ENCODE measurements at regions not wholly inside any gene's neighbourhood (a gene's known extent, or its start where the extent isn't known, plus 50 kb on each side); places are given as distances from the start of the nearest gene placed in this dataset.
"Not testable (repeated sequence)": the region's sequence is repeated elsewhere in the genome, so short reads cannot be mapped to it uniquely, and the experiment has no call there.

DNA sequence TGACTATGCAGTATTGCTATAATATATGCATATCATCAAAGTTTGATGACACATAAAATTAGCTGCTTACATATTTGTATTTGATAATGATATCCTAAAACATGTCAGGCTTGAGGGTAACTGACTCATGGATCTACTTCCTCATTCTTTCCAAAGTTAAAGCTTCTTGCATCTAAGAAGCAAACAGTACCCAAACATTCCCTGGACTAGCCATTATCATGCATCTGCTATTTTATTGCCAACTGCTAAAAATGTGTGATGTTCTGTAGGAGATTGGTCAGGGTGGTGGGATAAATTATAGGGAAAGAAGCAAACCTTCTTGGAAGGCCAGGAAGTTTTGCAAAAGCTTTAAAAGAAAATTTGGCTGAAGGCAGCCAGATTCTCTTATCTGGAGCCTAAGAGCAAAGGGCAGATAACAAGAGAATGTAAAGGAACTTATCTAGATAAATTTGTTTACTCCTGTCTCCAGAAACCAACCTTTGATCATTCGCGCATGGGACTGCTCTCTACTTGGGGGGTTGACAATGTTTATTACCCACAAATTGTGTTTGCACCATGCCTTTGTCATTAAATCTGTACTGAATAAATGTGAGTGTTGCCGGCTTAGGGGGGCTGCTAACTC, 604.1 kb upstream of the TLE4 start:
- H3K36me3 Mint-ChIP-seq (ENCODE audit: low read depth), result no peaks in the 10 kb centered on the region
- DNase-seq, result no peak
- no peaks in the 10 kb centered on the region for H3K27me3 Mint-ChIP-seq
- no peaks in the 10 kb centered on the region for H3K9me3 Mint-ChIP-seq
- H3K4me1 Mint-ChIP-seq (ENCODE audit: low read depth), result no peaks in the 10 kb centered on the region
- H3K27ac Mint-ChIP-seq, result no peak overlapping the region
- no peak overlapping the region for H3K4me3 Mint-ChIP-seq

DNA sequence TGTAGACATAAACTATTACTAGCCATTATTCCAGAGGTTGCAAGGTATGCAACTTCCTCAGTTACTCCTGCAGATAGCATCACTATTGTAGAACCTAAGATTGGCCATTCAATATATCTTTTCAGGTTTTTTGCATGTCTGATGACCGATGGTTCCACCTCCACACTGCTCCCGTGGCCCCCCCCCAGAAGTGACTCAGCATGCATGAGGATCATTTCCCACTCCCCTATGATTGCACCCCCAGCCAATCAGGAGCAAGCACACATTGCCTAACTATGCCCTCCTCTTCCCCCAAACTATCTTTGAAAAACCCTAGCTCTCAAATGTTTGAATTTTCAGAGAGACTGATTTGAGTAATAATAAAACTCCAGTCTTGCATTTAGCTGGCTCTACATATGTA, 601.4 kb upstream of the TLE4 start:
- no peak for DNase-seq
- no peak overlapping the region for H3K27ac Mint-ChIP-seq
- H3K9me3 Mint-ChIP-seq, result no peaks in the 10 kb centered on the region
- no peaks in the 10 kb centered on the region for H3K27me3 Mint-ChIP-seq
- no peaks in the 10 kb centered on the region for H3K4me1 Mint-ChIP-seq (ENCODE audit: low read depth)
- H3K36me3 Mint-ChIP-seq (ENCODE audit: low read depth), result no peaks in the 10 kb centered on the region
- H3K4me3 Mint-ChIP-seq, result no peak overlapping the region

DNA sequence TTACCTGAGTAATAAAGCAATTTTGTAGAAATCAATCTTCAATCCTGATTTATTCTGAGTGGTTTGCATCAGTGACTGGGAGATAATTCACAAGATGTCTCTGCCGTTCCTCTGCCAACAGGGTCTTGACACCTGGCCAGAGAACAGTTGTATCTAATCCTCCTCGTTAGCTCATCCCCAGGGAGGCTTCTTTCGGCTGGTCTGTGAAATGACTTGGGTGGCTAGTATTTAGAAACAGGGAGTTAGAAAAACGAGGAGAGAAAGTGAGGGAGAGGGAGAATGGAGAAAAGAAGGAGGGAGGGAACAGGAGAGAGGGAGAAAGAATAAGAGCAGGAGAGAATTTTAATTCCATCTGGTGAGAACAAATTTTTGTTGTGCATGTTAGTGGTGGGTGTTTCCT, 600.2 kb upstream of the TLE4 start:
- Mint-ChIP-seq H3K9me3 (no peaks in the 10 kb centered on the region), H3K4me1 (ENCODE audit: low read depth) (no peaks in the 10 kb centered on the region), H3K4me3 (no peak overlapping the region), H3K27ac (no peak overlapping the region), H3K27me3 (no peaks in the 10 kb centered on the region), H3K36me3 (ENCODE audit: low read depth) (no peaks in the 10 kb centered on the region)
- DNase-seq, result no peak

DNA sequence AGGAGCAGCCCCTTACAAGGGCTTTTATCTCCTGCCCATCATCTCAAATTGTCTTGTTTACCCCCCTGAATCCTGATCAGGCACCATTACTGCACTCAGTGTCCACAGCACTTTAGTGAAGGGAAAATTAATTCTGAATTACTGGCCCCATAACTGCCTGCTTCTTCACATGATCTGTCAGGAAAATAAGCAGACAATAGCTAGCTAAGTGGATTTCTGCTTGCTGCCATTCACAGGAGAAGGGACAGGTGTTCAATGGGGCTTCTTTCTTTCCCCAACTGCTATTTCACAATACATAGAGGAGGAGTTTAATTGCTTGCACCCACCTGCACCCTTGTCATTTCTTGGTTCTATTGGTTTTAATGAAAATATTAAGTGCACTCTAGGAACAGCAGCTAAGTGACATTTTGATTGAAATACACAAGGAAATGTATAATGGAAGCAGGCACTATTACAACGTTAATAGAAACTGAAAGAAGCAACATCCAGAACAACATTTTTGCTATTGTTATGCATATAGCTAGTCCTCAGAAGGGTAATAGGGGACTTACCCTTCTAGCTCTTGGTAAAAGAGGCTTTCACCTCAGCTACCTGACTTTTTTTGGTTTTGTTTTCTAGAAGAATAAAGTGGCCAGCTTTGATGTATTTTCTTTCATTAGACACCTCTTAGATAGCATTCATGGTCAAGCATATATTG, 599.3 kb upstream of the TLE4 start:
- Mint-ChIP-seq H3K4me1 (ENCODE audit: low read depth) (no peaks in the 10 kb centered on the region), H3K4me3 (no peak overlapping the region), H3K9me3 (no peaks in the 10 kb centered on the region), H3K27me3 (no peaks in the 10 kb centered on the region), H3K36me3 (ENCODE audit: low read depth) (no peaks in the 10 kb centered on the region), H3K27ac (no peak overlapping the region)
- DNase-seq, result no peak

DNA sequence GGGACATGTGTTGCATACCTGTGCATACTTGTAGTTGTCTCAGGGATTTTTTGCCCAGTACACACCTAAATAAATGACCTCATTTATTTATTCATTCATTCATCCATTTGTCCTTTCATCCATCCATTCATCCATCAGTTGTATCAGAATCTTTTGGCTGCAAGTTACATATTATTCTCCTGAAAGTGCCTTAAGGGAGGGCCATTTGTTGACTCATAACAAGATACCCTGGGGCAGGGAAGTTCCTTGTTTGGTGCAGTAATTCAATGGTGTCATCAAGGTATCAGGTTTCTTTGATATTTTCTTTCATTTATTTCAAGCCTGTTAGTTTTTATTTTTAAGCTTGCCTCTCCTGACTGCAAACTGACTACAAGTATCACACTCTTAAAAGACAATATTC, 597.9 kb upstream of the TLE4 start:
- DNase-seq, result no peak
- Mint-ChIP-seq H3K4me3 (no peak overlapping the region), H3K27ac (no peak overlapping the region), H3K4me1 (ENCODE audit: low read depth) (no peaks in the 10 kb centered on the region), H3K27me3 (no peaks in the 10 kb centered on the region), H3K9me3 (no peaks in the 10 kb centered on the region), H3K36me3 (ENCODE audit: low read depth) (no peaks in the 10 kb centered on the region)

DNA sequence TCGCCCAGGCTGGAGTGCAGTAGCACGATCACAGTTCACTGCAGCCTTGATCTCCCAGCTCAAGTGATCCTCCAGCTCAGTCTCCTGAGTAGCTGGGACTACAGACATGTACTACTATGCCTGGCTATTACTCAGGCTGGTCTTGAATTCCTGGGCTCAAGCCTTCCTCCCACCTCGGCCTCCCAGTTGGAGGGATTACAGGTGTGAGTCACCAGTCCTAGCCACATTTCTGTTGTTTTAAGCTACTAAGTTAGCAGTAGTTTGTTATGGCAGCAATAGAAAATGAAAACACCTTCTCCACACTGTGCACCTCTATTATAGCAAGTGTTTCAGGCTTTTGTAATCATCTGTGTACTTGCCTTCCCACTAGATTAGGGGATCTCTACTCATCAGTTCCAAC, 588.9 kb upstream of the TLE4 start:
- H3K4me1 Mint-ChIP-seq (ENCODE audit: low read depth), result no peaks in the 10 kb centered on the region
- DNase-seq, result no peak
- H3K36me3 Mint-ChIP-seq (ENCODE audit: low read depth), result no peaks in the 10 kb centered on the region
- no peak overlapping the region for H3K27ac Mint-ChIP-seq
- no peak overlapping the region for H3K4me3 Mint-ChIP-seq
- no peaks in the 10 kb centered on the region for H3K27me3 Mint-ChIP-seq
- no peaks in the 10 kb centered on the region for H3K9me3 Mint-ChIP-seq

GRCh38 chr9:78985084-78985738, 586.6 kb upstream of the TLE4 start:
- Mint-ChIP-seq H3K27me3 (no peaks in the 10 kb centered on the region), H3K27ac (no peak overlapping the region), H3K4me1 (ENCODE audit: low read depth) (no peaks in the 10 kb centered on the region), H3K4me3 (no peak overlapping the region), H3K36me3 (ENCODE audit: low read depth) (no peaks in the 10 kb centered on the region), H3K9me3 (no peaks in the 10 kb centered on the region)
- no peak for DNase-seq

- DNase-seq, result no peak
- H3K4me1 Mint-ChIP-seq (ENCODE audit: low read depth), result no peaks in the 10 kb centered on the region
- no peak overlapping the region for H3K27ac Mint-ChIP-seq
- no peaks in the 10 kb centered on the region for H3K9me3 Mint-ChIP-seq
- no peaks in the 10 kb centered on the region for H3K27me3 Mint-ChIP-seq
- no peak overlapping the region for H3K4me3 Mint-ChIP-seq
- H3K36me3 Mint-ChIP-seq (ENCODE audit: low read depth), result no peaks in the 10 kb centered on the region
Observed at GRCh38 chr9:78986446-78986845, 585.3 kb upstream of the TLE4 start.

DNA sequence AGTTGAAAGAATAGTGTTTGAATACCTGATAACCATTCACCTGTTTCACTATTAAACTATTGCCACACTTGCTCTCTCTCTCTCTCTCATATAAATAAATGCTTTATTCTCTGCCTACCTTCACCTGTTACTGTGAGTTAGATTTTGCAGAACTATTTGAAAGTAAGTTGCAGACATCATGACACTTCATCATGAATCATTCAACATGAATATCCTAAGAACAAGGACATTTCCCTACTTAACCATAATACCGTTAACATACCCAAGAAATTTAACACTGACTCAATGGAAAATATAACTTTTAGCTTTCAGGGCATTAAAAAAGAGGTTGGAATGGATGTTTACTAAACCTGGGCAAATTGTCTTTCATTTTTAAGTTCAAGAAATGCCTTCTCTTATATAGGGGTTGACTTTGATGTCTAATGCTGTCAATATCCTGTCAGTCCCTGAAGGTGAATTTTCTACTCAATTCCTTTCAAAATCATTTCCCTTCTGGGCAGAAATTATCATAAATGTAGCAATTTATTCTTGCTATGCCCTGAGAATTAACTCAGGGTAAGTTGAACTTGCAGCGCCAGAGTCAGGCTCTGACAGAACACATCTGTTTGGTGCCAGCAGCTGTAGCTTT, 582.6 kb upstream of the TLE4 start:
- no peaks in the 10 kb centered on the region for H3K9me3 Mint-ChIP-seq
- no peaks in the 10 kb centered on the region for H3K27me3 Mint-ChIP-seq
- DNase-seq, result no peak
- H3K4me1 Mint-ChIP-seq (ENCODE audit: low read depth), result no peaks in the 10 kb centered on the region
- H3K4me3 Mint-ChIP-seq, result no peak overlapping the region
- H3K27ac Mint-ChIP-seq, result no peak overlapping the region
- no peaks in the 10 kb centered on the region for H3K36me3 Mint-ChIP-seq (ENCODE audit: low read depth)

DNA sequence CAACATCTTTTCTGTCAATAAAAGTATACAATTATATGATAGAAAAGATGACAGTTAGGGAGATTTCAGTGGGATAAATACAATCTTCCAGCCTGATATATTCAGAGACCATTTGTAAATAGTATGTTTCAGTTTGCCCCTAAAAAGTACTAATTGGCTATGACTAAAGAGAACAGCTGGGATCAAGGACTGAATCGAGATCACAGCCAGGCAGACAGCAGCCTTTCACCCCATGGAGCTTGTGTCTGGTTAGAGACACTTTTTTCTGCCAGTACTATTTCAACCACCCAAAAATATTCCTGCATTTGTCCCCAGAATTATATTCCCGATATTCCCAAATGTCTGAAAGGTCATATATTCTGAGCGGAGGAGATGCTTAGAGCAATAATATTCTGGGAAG, 577.3 kb upstream of the TLE4 start:
- Mint-ChIP-seq H3K4me1 (ENCODE audit: low read depth) (no peaks in the 10 kb centered on the region), H3K27ac (no peak overlapping the region), H3K36me3 (ENCODE audit: low read depth) (no peaks in the 10 kb centered on the region), H3K27me3 (no peaks in the 10 kb centered on the region), H3K9me3 (no peaks in the 10 kb centered on the region), H3K4me3 (no peak overlapping the region)
- no peak for DNase-seq

GRCh38 chr9:78994974-78995373, 576.8 kb upstream of the TLE4 start:
- not testable (repeated sequence) for H3K4me1 Mint-ChIP-seq (ENCODE audit: low read depth); DNase-seq; H3K27ac Mint-ChIP-seq; H3K36me3 Mint-ChIP-seq (ENCODE audit: low read depth); H3K4me3 Mint-ChIP-seq; H3K9me3 Mint-ChIP-seq; H3K27me3 Mint-ChIP-seq

GRCh38 chr9:78997296-78997695, 574.5 kb upstream of the TLE4 start:
- no peak overlapping the region for H3K4me3 Mint-ChIP-seq
- no peaks in the 10 kb centered on the region for H3K9me3 Mint-ChIP-seq
- H3K4me1 Mint-ChIP-seq (ENCODE audit: low read depth), result no peaks in the 10 kb centered on the region
- no peaks in the 10 kb centered on the region for H3K27me3 Mint-ChIP-seq
- no peaks in the 10 kb centered on the region for H3K36me3 Mint-ChIP-seq (ENCODE audit: low read depth)
- no peak overlapping the region for H3K27ac Mint-ChIP-seq
- DNase-seq, result no peak

DNA sequence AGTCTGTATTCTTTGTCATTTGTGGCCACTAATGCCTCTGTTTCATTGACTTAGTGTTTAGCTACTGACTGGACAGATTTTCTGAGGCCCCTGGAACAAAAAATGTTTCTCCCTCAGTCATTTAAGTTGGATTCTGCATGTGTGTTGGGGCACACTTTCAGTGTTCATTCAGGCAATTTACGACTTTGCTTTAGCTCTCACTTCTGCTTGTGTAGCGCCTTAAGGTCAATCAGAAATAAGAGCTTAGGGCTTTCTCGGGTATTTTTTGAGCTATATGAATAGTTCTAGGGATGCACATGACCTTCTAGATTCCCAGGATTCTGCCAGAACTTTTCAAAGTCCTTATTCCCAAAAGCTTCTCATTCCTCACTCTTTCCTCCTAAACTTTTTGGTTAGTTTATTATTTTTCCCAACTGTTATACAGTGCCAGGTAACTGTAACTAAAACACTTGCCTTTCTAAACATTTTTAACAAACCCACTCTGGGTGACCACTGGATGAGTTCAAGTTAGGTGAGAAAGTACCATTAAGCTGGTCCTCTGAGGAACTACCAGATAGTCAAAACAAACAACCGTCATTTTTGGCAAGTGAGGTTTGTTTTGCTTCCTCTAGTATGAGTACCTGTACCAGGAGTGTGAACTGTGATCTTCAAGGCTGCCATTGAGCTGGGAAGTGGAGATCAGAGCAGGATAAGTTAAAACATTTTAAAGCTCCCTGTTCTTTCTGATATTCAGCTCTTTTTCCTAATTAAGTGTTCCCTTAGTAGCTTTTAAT, 571.3 kb upstream of the TLE4 start:
- Mint-ChIP-seq H3K36me3 (ENCODE audit: low read depth) (no peaks in the 10 kb centered on the region), H3K4me3 (no peak overlapping the region), H3K9me3 (no peaks in the 10 kb centered on the region), H3K4me1 (ENCODE audit: low read depth) (no peaks in the 10 kb centered on the region), H3K27me3 (no peaks in the 10 kb centered on the region), H3K27ac (no peak overlapping the region)
- no peak for DNase-seq

GRCh38 chr9:79001012-79001411, 570.8 kb upstream of the TLE4 start:
- H3K4me1 Mint-ChIP-seq (ENCODE audit: low read depth), result no peaks in the 10 kb centered on the region
- no peak for DNase-seq
- no peak overlapping the region for H3K4me3 Mint-ChIP-seq
- H3K27ac Mint-ChIP-seq, result no peak overlapping the region
- no peaks in the 10 kb centered on the region for H3K36me3 Mint-ChIP-seq (ENCODE audit: low read depth)
- H3K9me3 Mint-ChIP-seq, result no peaks in the 10 kb centered on the region
- no peaks in the 10 kb centered on the region for H3K27me3 Mint-ChIP-seq
